ENCODE measurements at regions not wholly inside any gene's neighbourhood (a gene's known extent, or its start where the extent isn't known, plus 50 kb on each side); places are given as distances from the start of the nearest gene placed in this dataset.

DNA sequence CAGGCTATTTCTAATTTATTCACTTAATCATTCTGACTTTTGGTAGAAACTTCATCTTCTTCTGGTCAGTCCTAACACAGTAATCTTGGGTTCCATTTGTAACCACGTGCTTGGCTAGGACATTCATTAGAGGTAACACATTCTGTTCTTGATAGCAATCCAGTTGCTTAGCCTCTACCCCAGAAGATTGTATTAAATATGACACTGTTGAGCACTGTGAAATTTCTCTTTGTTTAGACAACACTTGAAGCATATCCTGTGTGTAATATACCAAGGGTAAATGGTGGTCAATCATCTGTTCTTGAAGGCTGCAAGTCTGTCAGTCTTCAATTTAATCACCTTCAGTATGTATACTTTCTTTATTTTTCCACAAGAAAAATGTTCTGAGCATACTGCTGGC, 523.0 kb downstream of the ANKRD50 start:
- TF ChIP-seq, protein P1, sequence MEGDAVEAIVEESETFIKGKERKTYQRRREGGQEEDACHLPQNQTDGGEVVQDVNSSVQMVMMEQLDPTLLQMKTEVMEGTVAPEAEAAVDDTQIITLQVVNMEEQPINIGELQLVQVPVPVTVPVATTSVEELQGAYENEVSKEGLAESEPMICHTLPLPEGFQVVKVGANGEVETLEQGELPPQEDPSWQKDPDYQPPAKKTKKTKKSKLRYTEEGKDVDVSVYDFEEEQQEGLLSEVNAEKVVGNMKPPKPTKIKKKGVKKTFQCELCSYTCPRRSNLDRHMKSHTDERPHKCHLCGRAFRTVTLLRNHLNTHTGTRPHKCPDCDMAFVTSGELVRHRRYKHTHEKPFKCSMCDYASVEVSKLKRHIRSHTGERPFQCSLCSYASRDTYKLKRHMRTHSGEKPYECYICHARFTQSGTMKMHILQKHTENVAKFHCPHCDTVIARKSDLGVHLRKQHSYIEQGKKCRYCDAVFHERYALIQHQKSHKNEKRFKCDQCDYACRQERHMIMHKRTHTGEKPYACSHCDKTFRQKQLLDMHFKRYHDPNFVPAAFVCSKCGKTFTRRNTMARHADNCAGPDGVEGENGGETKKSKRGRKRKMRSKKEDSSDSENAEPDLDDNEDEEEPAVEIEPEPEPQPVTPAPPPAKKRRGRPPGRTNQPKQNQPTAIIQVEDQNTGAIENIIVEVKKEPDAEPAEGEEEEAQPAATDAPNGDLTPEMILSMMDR (IDR thresholded peaks at IDR 0.05) = no peak
- TF ChIP-seq ZFX (IDR thresholded peaks at IDR 0.05; ENCODE audit: borderline replicate concordance) = no peak

Measured in 22Rv1 (cell line).